GM06990 (cell line): ENCODE measurements at regions not wholly inside any gene's neighbourhood (a gene's known extent, or its start where the extent isn't known, plus 50 kb on each side); places are given as distances from the start of the nearest gene placed in this dataset.

Experiments
- DNase-seq: peaks from one replicate; pipeline ENCODE4 v3.0.0-alpha.2; 2011; ENCODE audit not compliant: insufficient read length; ENCODE audit errors: extremely low read depth
- H3K27me3 ChIP-seq: replicated peaks from 2 replicates; pipeline ENCODE4 v1.6.0; 2011; ENCODE audit warnings: low read length; ENCODE audit not compliant: control insufficient read depth, insufficient read depth
- H3K36me3 ChIP-seq: 2 replicates; pipeline ENCODE4 v1.5.1; 2011; ENCODE audit warnings: low read length; ENCODE audit not compliant: control insufficient read depth, insufficient read depth
- H3K4me3 ChIP-seq: replicated peaks from 2 replicates; pipeline ENCODE4 v1.5.1; 2011; ENCODE audit warnings: low read depth, mild to moderate bottlenecking, control low read depth, low read length
- TF ChIP-seq, protein P1 (sequence below): IDR thresholded peaks from 2 replicates; pipeline ENCODE4 v1.5.1; 2011; ENCODE audit warnings: low read length, control low read depth, mild to moderate bottlenecking, inconsistent platforms; ENCODE audit not compliant: insufficient read depth, poor library complexity, severe bottlenecking

DNA sequence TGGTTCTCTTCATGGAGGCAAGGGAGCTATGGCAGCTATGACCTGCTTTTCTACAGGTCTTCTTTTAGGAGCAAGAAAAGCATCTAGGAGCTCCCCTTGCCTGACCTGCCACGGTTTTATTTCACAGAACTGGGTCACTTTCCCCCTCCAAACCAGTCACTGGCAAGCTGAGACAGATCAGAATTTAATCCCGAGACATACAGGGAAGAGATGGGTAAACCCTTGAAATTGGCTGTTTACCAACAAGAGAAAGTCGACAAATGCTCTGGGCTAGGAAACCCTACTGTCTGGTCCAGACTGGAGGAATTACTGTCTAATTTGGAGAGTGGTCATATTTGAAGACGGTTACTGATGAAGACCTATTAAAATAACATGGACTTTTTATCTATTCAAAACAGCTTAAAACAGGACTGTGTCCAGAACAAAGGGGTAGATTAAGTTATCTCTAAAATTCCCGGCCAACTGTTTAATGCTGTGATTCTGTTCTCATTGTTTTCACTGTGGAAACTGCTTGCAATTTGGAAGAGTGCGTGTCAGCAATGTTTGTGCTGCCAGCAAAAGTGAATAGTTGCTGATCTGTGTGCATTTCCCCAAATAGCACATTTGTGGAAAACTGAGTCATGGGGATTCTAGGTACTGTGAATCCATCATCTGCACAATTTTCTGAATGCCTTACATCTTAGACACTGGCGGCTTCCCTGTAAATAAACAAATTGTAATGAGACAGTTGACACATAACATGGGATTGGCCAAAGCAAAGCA is 73.4 kb upstream of the EEA1 start:
- H3K27me3 ChIP-seq, result no peaks in the 10 kb centered on the region
- H3K36me3 ChIP-seq, result no peaks in the 10 kb centered on the region
- no peak overlapping the region for H3K4me3 ChIP-seq
- TF ChIP-seq, protein P1, sequence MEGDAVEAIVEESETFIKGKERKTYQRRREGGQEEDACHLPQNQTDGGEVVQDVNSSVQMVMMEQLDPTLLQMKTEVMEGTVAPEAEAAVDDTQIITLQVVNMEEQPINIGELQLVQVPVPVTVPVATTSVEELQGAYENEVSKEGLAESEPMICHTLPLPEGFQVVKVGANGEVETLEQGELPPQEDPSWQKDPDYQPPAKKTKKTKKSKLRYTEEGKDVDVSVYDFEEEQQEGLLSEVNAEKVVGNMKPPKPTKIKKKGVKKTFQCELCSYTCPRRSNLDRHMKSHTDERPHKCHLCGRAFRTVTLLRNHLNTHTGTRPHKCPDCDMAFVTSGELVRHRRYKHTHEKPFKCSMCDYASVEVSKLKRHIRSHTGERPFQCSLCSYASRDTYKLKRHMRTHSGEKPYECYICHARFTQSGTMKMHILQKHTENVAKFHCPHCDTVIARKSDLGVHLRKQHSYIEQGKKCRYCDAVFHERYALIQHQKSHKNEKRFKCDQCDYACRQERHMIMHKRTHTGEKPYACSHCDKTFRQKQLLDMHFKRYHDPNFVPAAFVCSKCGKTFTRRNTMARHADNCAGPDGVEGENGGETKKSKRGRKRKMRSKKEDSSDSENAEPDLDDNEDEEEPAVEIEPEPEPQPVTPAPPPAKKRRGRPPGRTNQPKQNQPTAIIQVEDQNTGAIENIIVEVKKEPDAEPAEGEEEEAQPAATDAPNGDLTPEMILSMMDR, result no peak
- DNase-seq, result no peak

DNA sequence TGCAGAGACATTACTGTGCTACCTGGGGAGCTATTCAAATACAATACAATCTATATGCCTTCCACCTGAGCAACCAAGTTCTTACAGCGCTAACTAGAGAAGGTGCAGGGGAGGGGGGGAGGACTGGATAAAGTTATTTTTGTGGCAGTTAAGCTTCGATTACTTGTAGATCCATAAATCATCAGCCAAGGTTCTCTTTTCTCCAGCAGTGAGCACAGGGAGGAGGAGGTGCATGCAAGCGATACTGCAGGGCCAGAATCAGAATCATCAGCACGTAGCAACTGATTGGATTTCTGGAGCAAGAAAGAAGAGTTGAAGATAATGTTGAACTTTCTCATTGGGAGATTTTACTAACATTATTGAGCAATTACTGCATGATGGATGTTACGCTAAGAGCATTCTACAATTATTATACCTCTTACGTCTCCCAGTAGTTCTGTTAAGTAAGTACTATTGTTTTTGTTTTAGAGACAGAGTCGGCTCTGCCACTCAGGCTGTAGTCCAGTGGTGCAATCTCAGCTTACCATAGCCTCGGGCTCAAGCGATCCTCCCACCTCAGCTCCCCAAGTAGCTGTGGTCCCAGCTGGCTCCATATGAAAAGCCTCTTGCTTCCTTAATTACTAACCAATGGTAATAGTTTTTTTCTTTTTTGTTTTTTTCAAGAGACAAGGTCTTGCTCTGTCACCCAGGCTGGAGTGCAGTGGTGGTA is 74.6 kb upstream of the EEA1 start:
- H3K36me3 ChIP-seq, result no peaks in the 10 kb centered on the region
- no peak overlapping the region for H3K4me3 ChIP-seq
- no peaks in the 10 kb centered on the region for H3K27me3 ChIP-seq
- TF ChIP-seq, protein P1, result no peak
- no peak for DNase-seq

DNA sequence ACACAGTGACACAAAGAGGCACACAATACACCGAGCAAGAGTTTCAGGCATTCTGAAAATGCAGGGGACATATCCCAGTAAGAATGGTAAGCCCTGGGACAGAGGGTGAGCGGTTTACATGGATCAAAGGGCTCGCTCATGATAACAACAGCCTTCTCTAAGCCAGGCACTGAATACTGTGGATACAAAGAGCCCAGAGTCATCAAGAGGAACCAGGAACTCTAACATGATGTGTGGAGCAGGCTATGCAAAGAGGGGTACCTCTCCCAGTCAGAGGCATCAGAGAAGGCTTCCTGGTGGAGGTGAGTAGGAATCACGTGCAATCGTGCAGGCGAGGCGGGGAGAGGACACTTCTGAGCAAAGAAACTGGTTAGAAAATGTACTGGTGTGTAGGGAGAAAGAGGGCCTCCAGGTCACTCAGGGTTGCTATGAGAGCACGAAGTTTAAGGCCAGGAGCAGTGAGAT is 76.9 kb upstream of the EEA1 start:
- Histone ChIP-seq H3K4me3 (no peak overlapping the region), H3K36me3 (no peaks in the 10 kb centered on the region), H3K27me3 (no peaks in the 10 kb centered on the region)
- TF ChIP-seq, protein P1, result no peak
- DNase-seq, result no peak

DNA sequence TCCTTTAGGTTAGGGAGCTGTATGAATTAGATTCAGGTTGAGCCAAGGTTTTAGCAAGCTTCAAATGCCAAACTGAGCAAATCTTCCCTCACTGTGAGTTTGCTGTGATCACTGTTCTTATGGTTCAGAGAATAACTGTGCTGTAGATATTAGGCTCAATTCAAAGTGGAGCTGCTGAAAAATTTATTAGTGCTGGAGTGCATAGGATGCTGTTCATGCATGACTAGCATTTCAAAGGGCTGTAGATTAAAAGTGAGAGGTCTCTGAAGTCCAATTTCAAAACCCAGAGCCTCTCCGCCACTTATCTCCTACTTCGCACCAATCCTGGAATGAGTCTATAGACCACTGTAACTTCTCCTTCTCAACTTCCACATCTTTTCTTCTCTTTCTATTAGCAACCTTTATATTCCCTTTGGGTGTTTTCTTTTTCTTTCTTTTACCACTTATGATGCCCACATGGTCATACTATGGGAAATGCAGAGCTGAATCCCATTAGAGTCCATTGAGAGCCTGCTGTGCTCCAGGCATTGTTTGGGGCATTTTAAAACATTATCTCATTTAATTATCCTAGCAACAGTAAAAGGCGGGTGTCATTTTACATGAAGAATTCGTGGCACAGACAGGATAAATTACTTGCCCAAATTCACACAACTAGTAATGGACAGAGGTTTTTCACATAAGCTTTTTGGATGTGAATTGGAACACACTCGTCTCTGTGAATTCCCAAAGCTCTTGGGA is 77.5 kb upstream of the EEA1 start:
- DNase-seq, result no peak
- TF ChIP-seq, protein P1, result no peak
- Histone ChIP-seq H3K4me3 (no peak overlapping the region), H3K27me3 (no peaks in the 10 kb centered on the region), H3K36me3 (no peaks in the 10 kb centered on the region)

DNA sequence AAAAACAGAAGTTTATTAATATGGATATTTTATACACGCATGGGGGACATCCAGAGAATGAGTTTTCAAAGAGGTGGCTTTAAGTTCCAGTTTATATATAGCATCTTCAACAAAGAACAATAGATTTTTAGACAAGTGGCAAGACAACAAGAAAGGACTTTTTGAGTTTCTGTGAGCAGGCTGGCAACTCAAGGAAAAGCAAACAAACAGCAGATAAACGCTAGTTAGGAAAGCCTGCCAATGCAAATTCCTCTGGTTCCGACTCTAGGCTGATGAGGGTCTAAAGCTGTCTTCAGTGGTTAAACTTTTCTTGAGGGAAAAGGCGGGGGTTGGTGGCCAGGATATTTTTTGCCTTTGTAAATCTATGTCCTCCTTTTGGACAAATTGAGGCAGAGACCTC is 78.4 kb upstream of the EEA1 start:
- H3K36me3 ChIP-seq, result no peaks in the 10 kb centered on the region
- TF ChIP-seq, protein P1, result no peak
- H3K4me3 ChIP-seq, result no peak overlapping the region
- DNase-seq, result no peak
- no peaks in the 10 kb centered on the region for H3K27me3 ChIP-seq
